K562 (cell line): ENCODE measurements at regions not wholly inside any gene's neighbourhood (a gene's known extent, or its start where the extent isn't known, plus 50 kb on each side); places are given as distances from the start of the nearest gene placed in this dataset.

Experiments used
- FOSL1 ChIP-seq: fragments of 200-800 bp; sonication (Bioruptor generic); conservative IDR thresholded peaks from 2 replicates; pipeline ENCODE4 v1.6.1; 2016; ENCODE audit warnings: missing genetic modification characterization, missing compliant biosample characterization
- JUND ChIP-seq, 2 experiments: IDR thresholded peaks; 2 replicates in 1 of 2; 3 replicates in 1 of 2; pipeline ENCODE4 v1.6.1; 2011; ENCODE audit warnings: borderline replicate concordance in 2 of 2, low read depth in 2 of 2, low read length in 2 of 2, improper control_type of control experiment in 1 of 2, missing biosample characterization in 1 of 2, missing genetic modification characterization in 1 of 2, missing genetic modification reagents in 1 of 2
- POU5F1 ChIP-seq: fragments of 150-350 bp; IDR thresholded peaks from 2 replicates; pipeline ENCODE4 v1.6.1; 2014; ENCODE audit warnings: borderline replicate concordance, low read length, low read depth, mild to moderate bottlenecking; ENCODE audit not compliant: partially characterized antibody
- TF ChIP-seq, protein P1 (sequence below): sonication (generic); formaldehyde crosslinking; IDR thresholded peaks from 2 replicates; pipeline ENCODE4 v1.8.0; 2022; ENCODE audit warnings: mild to moderate bottlenecking, low read depth, missing genetic modification reagents

DNA sequence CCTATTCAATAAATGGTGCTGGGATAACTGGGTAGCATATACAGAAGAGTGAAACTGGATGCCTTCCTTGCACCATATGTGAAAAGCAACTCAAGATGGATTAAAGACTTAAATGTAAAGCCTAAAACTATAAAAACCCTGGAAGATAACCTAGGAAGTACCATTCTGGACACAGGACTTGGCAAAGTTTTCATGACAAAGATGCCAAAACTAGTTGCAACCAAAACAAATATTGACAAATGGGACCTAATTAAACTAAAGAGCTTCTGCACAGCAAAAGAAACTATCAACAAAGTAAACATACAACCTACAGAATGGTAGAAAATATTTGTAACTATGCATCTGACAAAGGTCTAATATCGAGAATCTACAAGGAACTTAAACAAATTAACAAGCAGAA, 129.1 kb upstream of the CTBP2 start:
- TF ChIP-seq JUND (IDR thresholded peaks at IDR 0.05; ENCODE audit: borderline replicate concordance, low read depth, low read length) = no peak
- no peak for TF ChIP-seq JUND (tag; IDR thresholded peaks at IDR 0.05; ENCODE audit: borderline replicate concordance, low read depth, low read length)
- TF ChIP-seq POU5F1 = no peak
- TF ChIP-seq, protein P1, sequence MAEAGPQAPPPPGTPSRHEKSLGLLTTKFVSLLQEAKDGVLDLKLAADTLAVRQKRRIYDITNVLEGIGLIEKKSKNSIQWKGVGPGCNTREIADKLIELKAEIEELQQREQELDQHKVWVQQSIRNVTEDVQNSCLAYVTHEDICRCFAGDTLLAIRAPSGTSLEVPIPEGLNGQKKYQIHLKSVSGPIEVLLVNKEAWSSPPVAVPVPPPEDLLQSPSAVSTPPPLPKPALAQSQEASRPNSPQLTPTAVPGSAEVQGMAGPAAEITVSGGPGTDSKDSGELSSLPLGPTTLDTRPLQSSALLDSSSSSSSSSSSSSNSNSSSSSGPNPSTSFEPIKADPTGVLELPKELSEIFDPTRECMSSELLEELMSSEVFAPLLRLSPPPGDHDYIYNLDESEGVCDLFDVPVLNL (CRISPR knock-in tag) = no peak
- TF ChIP-seq FOSL1 = no peak
